ENCODE measurements at regions not wholly inside any gene's neighbourhood (a gene's known extent, or its start where the extent isn't known, plus 50 kb on each side); places are given as distances from the start of the nearest gene placed in this dataset.
"Not testable (repeated sequence)": the region's sequence is repeated elsewhere in the genome, so short reads cannot be mapped to it uniquely, and the experiment has no call there.

DNA sequence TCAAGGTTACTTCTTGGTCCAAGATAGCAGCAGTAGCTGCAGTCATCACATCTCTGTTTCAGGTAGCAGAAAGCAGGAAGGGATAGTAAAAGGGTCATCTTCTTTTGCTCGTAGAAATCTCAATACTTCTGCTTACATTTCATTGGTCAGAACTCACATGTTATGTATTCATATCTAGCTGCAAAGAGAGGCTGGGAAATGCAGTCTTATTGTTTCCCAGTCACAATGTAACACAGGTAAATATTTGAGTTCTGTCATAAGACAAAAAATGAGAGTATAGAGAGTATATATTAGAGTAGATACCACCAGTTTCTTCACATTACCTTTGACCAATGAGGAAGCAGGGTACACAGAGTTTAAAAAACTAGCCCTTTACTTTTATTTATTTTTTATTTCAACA is 132.4 kb upstream of the ITGA6 start:
- no peak for DNase-seq

GRCh38 chr2:172295677-172296076 is 131.7 kb upstream of the ITGA6 start:
- no peak for DNase-seq

DNA sequence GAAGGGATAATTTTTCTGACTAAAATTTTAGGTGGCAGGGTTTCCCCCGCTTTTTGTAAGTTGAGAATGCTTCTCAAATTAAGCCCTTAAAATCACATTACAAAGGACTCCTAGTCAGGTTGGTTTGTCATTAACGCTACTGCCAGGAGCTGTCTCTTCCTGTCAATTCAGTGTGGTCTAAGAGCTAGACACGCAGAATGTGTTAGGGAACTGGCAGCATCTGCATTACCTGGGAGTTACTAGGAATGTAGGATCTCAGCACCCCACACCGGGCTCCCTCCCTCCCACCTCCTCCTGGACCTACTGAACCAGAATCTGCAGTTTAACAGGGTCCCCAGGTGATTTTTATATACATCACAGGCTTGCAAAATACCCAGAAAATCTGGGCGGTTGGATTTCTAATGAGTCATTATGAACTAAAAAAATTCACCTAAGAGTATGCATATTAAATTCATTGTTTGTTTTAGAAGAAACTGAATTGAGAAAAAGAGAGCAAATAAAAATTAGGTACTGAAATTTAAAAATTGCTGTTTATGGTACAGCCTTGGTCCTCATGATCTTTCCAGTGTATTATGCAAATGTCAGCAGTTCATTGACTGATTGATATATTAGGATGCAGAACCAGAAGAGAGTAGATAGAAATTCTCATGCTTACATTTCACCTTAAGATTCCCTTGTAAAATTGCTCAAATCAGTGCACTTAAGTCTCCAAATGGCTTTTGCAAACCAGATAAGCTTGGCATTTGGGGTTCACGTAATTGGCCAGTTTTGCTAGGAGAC is 130.9 kb upstream of the ITGA6 start:
- DNase-seq, result no peak

DNA sequence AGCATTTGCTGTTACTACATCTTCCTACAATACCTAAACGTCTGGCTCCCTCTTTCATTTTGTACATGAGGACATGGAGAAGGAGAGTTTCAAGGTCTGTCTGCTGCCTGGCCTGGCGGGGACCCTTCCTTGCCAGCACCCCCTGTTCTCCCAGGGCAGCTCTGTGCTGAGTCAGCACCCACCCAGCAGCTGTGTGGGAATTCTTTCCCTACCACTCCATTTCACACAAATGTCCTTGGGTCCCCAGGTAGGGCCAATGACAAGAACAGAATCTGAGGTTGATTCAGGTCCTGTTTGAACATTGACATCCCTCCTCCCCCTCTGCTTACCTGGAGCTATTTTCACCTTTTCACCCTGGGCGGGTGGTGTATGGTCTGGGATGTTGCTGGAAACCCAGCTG is 129.9 kb upstream of the ITGA6 start:
- no peak for DNase-seq

GRCh38 chr2:172297950-172298349 is 129.4 kb upstream of the ITGA6 start:
- no peak for DNase-seq

GRCh38 chr2:172299741-172300140 is 127.6 kb upstream of the ITGA6 start:
- no peak for DNase-seq

GRCh38 chr2:172300851-172301250 is 126.5 kb upstream of the ITGA6 start:
- DNase-seq, result no peak

GRCh38 chr2:172305066-172305465 is 122.3 kb upstream of the ITGA6 start:
- DNase-seq, result no peak

DNA sequence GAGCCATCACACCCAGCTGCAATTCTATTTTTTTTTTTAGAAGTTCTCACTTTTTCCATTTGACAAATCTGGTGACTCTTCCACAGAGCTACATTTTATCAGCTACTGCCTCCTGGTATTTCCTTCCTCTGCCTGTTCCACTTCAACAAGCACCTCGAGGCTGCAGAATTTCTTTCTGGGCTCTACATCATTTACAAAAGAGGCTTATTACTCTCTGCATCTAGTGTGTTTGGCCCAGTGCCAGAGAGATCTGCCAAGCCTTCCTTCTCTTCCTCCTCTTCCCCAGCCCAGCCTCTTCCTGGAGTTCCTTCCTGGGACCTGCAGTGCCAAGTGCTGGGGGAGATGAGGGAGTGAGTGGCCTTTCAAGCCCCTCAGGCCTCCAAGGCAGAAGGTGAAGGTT is 119.6 kb upstream of the ITGA6 start:
- no peak for DNase-seq

DNA sequence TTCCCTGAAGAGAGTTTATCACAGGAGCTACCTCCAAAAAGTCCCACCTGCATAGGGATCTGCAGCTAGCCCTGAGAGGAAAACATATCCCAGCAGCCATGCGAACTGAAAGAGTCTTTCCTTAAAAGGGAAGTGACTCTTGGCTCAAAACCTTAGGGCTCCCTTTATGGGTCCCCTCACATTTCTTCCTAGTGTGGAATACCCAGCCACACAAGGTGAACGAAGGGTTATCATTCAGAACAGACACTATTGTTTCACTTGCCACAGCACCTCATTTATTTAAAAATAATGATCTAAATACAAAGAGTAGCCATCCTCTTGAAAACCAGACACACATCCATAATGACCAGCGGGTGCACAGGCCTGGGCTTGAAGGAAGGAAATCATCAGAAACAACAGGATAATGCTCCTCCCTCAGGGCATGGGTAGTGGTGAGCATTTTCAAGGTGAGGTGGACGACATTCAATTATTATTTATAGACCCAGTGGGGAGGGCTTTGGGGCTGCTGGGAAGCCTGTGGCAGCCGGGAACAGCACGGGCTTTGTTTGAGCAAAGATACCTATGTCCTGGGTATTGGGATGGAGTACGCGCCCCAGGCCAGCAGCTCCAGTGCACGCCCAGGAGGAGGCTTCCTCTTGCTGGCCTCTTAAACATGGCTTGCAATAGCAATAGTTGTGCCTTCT is 119.0 kb upstream of the ITGA6 start:
- DNase-seq, result no peak

DNA sequence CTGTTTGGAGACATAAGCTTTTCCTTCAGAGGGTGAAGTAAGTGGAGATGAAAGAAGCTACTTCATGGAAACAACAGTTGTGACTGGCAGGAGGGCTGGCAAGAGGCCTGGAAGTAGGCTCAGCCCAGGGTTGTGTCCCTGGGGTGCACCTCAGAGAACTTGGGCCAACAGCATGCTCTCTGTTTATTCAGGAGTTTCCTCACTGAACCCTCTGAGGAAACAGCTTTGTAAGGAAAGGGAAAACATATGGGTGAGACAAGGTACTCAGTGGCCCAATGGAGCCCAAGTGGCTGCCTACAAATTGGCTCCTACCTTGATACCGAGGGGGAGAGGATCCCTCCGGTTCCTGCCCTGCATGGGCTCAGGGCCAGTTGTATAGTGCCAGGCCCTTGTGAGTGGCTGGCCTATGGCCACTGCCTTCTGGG is 115.5 kb upstream of the ITGA6 start:
- DNase-seq, result no peak

DNA sequence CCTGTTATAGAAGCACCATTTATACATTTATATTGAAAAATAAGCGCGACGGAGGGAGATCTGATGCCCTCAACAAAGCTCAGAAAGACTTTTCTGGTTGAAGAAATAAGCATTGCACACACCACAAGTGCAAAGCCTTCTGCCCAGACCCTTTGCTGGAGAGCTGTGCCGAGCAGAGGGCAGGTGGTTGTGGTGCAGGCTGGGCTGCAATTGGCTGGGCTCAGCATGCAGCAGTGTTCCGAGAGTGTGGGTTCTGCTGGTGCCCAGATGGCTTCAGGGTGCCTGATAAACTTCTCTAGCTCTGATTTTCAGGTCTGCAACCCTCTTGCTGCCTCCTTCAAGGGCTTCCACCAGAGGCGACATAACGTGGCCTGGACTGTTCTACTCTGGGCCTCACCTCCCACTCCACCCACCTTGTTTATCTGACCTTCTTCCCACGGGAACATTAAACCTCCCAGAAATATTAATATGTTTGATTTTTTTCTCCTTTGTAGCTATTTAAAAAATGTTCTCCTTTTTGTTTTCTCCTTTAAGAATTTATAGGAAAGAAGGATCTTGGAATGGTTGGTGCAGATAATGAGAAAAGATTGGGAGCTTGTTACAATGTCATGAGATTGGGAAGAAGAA is 113.6 kb upstream of the ITGA6 start:
- no peak for DNase-seq

DNA sequence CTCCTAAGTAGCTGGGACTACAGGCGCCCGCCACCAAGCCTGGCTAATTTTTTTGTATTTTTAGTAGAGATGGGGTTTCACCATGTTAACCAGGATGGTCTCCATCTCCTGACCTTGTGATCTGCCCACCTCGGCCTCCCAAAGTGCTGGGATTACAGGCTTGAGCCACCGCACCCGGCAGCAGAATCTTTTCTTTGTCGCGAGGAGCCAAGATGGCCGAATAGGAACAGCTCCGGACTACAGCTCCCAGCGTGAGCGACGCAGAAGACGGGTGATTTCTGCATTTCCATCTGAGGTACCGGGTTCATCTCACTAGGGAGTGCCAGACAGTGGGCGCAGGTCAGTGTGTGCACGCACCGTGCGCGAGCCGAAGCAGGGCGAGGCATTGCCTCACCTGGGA is 112.3 kb upstream of the ITGA6 start:
- not testable (repeated sequence) for DNase-seq

GRCh38 chr2:172322049-172322448 is 105.3 kb upstream of the ITGA6 start:
- DNase-seq, result no peak

DNA sequence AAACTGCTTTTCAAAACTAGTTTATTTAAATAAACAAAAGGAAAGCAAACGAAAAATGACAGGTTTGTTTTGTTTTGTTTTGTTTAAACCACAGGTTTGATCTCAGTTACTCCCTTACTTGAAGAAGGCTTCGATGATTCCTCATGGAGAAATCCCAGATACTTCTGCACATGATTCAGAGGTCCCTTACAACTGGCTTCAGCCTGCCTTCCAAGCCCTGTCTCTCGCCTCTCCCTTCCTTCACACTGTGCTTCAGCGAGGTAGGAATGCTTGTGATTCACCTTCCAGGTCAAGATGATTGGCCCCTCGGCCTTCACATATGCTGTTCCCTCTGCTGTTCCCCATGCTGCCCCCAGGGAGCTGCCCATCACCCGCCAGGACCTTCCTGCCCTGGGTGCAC is 104.1 kb upstream of the ITGA6 start:
- no peak for DNase-seq

GRCh38 chr2:172323861-172324597 is 103.4 kb upstream of the ITGA6 start:
- no peak for DNase-seq

GRCh38 chr2:172326211-172326509 is 101.2 kb upstream of the ITGA6 start:
- no peak for DNase-seq

DNA sequence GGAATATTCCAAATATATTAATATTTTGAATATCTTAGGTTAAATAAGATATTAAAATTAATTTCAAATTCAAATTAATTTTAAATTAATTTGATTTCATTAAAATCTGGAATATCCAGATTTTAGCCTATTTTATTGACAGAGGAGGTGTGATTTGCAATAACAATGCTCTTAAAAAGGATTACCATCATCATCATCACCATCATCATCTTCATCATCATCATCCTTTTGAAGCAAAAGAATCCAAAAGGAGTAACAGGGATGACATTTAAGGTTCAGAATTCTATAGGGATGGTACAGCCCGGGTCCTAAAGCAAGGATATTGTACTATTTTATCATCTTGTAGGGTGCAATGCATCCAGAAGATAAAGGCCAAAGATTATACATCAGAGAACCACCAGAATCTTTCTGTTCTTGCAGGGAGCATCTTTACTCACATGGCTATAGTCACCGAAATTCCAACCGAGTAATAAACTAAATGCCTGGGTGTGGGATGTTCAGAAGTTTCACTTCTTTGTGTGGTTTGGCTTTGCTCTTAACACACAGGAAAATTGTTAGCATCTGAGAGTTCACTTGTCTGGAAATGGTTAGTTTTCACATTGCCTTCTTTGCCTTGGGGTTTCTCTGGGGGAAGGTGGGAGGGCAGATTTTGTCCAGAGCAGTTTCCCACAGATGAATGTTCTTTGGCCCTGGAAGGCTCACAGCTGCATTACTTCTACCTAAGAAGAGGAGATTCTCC is 99.1 kb upstream of the ITGA6 start:
- no peak for DNase-seq

DNA sequence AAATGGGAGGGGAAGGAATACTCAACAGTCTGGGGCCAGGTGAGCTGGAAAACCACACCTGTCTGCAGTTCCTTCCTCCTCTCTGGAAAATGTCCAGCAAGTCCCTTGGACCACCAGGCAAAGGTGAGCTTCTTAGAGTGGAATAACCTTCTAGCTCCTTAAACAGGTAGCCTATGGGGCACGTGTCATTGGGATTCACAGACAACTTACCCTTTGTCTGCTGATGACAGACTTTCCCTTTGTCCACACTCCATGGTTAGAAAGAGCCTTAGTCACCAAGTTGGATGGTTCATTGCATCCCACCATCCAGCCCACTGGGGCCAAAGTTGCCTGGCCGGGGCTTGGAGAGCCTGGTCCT is 98.0 kb upstream of the ITGA6 start:
- DNase-seq, result no peak

DNA sequence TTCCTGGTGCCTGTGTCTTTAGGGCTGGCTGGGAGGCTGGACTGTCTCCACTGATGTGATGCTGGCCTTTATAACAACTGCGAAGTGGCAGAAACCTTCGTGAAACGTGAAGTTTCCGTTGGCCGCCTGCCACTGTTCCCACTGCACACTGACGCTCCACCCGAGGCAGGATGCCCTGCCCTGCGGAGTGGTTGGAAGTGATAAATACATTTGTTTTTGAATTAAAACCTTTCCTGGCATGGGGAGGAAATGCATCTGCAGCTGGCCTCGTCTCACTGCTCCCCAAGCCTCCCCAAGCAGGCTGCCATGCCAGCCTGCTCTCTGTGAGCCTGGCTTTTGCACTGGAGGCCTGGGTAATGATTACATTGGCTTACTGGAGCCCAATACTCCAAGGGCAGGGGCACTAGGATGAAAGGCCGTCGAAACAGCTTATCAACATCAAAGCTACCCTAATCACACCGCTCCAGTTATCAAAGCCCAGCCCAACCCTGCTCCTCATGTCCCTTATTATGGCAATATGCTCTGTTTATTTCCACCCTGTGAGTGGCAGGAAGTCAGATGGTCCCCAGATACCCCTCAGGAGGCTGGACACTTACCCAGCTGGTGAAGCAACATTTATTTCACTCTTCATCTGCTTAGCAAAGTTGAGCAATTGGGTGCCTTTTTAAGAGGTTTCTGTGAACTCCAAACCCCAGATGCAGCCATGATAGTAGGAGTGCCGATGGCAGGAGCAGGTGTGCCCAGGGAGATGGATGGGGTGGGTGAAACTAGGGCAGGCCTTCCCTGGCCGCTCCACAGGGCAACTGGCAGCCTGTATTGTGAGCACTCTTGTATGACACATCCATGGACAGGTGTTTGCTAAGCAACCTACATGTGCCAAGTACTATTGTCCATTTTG is 97.4 kb upstream of the ITGA6 start:
- no peak for DNase-seq

DNA sequence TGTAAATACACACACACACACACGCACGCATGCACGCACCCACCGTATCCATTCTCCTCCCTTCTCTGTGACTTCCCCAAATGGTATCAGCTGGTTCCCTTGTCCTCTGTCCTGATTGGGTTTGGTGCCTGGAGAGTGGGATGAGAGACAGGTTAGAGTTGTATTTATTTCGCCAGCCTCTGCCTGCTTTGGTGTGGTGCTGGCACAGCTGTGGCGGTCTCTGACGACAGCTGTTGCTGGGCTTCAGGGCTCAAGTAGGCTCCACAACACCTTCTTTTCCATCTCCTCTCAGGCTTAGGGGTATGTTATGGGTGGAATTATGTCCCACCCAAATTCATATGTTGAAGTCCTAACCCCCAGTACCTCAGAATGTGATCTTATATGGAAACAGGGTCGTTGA is 94.9 kb upstream of the ITGA6 start:
- no peak for DNase-seq

Data from SHP77 (cell line).